ENCODE measurements at regions not wholly inside any gene's neighbourhood (a gene's known extent, or its start where the extent isn't known, plus 50 kb on each side); places are given as distances from the start of the nearest gene placed in this dataset.
"Not testable (repeated sequence)": the region's sequence is repeated elsewhere in the genome, so short reads cannot be mapped to it uniquely, and the experiment has no call there.

- H3K36me3 Mint-ChIP-seq (ENCODE audit: unreplicated experiment), result no peaks in the 10 kb centered on the region
- no peak overlapping the region for H3K27ac Mint-ChIP-seq (ENCODE audit: unreplicated experiment)
- no peaks in the 10 kb centered on the region for H3K4me1 Mint-ChIP-seq (ENCODE audit: unreplicated experiment)
- no peak for TF ChIP-seq CTCF (IDR thresholded peaks at IDR 0.05)
- no peaks in the 10 kb centered on the region for H3K9me3 Mint-ChIP-seq (ENCODE audit: unreplicated experiment)
- no peak overlapping the region for H3K4me3 Mint-ChIP-seq (ENCODE audit: unreplicated experiment)
- DNase-seq (ENCODE audit: extremely low spot score, unreplicated experiment), result no peak
- H3K27me3 Mint-ChIP-seq (ENCODE audit: unreplicated experiment), result peaks cover 16% of the 10 kb centered on the region
Measured at GRCh38 chr3:173301647-173302046, 95.9 kb upstream of the NLGN1 start.

GRCh38 chr3:173289072-173289471 lies 108.5 kb upstream of the NLGN1 start:
- TF ChIP-seq CTCF (IDR thresholded peaks at IDR 0.05), result no peak
- Mint-ChIP-seq H3K4me1 (ENCODE audit: unreplicated experiment) (no peaks in the 10 kb centered on the region), H3K27me3 (ENCODE audit: unreplicated experiment) (peaks cover 10% of the 10 kb centered on the region), H3K27ac (ENCODE audit: unreplicated experiment) (no peak overlapping the region), H3K4me3 (ENCODE audit: unreplicated experiment) (no peak overlapping the region), H3K36me3 (ENCODE audit: unreplicated experiment) (no peaks in the 10 kb centered on the region), H3K9me3 (ENCODE audit: unreplicated experiment) (peaks cover 9% of the 10 kb centered on the region)
- DNase-seq (ENCODE audit: extremely low spot score, unreplicated experiment), result no peak

- H3K36me3 Mint-ChIP-seq (ENCODE audit: unreplicated experiment), result no peaks in the 10 kb centered on the region
- no peak overlapping the region for H3K4me3 Mint-ChIP-seq (ENCODE audit: unreplicated experiment)
- H3K27me3 Mint-ChIP-seq (ENCODE audit: unreplicated experiment), result peaks cover 10% of the 10 kb centered on the region
- no peak for DNase-seq (ENCODE audit: extremely low spot score, unreplicated experiment)
- H3K27ac Mint-ChIP-seq (ENCODE audit: unreplicated experiment), result no peak overlapping the region
- no peak for TF ChIP-seq CTCF (IDR thresholded peaks at IDR 0.05)
- H3K9me3 Mint-ChIP-seq (ENCODE audit: unreplicated experiment), result peaks cover 9% of the 10 kb centered on the region
- H3K4me1 Mint-ChIP-seq (ENCODE audit: unreplicated experiment), result no peaks in the 10 kb centered on the region
Measured at GRCh38 chr3:173287361-173287760, 110.2 kb upstream of the NLGN1 start.

- not testable (repeated sequence) for DNase-seq (ENCODE audit: extremely low spot score, unreplicated experiment); H3K4me1 Mint-ChIP-seq (ENCODE audit: unreplicated experiment); H3K4me3 Mint-ChIP-seq (ENCODE audit: unreplicated experiment)
Measured at GRCh38 chr3:173286507-173286906, 111.0 kb upstream of the NLGN1 start.

GRCh38 chr3:173284301-173284700 lies 113.2 kb upstream of the NLGN1 start:
- Mint-ChIP-seq H3K9me3 (ENCODE audit: unreplicated experiment) (peaks cover 9% of the 10 kb centered on the region), H3K27me3 (ENCODE audit: unreplicated experiment) (peaks cover under 1% of the 10 kb centered on the region), H3K4me1 (ENCODE audit: unreplicated experiment) (no peaks in the 10 kb centered on the region), H3K27ac (ENCODE audit: unreplicated experiment) (no peak overlapping the region), H3K36me3 (ENCODE audit: unreplicated experiment) (no peaks in the 10 kb centered on the region), H3K4me3 (ENCODE audit: unreplicated experiment) (no peak overlapping the region)
- DNase-seq (ENCODE audit: extremely low spot score, unreplicated experiment), result no peak
- TF ChIP-seq CTCF (IDR thresholded peaks at IDR 0.05), result no peak

More at GRCh38 chr3:173286507-173286906, 111.0 kb upstream of the NLGN1 start:
- not testable (repeated sequence) for H3K9me3 Mint-ChIP-seq (ENCODE audit: unreplicated experiment); H3K27ac Mint-ChIP-seq (ENCODE audit: unreplicated experiment); H3K36me3 Mint-ChIP-seq (ENCODE audit: unreplicated experiment); H3K27me3 Mint-ChIP-seq (ENCODE audit: unreplicated experiment)

GRCh38 chr3:173275740-173276139 lies 121.8 kb upstream of the NLGN1 start:
- DNase-seq (ENCODE audit: extremely low spot score, unreplicated experiment), result no peak
- no peak overlapping the region for H3K27ac Mint-ChIP-seq (ENCODE audit: unreplicated experiment)
- peaks cover 6% of the 10 kb centered on the region for H3K9me3 Mint-ChIP-seq (ENCODE audit: unreplicated experiment)
- H3K27me3 Mint-ChIP-seq (ENCODE audit: unreplicated experiment), result peaks cover 4% of the 10 kb centered on the region
- H3K4me1 Mint-ChIP-seq (ENCODE audit: unreplicated experiment), result no peaks in the 10 kb centered on the region
- no peaks in the 10 kb centered on the region for H3K36me3 Mint-ChIP-seq (ENCODE audit: unreplicated experiment)
- no peak for TF ChIP-seq CTCF (IDR thresholded peaks at IDR 0.05)
- no peak overlapping the region for H3K4me3 Mint-ChIP-seq (ENCODE audit: unreplicated experiment)

Data from osteocyte (in vitro differentiated cells).